H1 (cell line): ENCODE measurements at regions not wholly inside any gene's neighbourhood (a gene's known extent, or its start where the extent isn't known, plus 50 kb on each side); places are given as distances from the start of the nearest gene placed in this dataset.

Source experiments
- CTCF ChIA-PET: fragments of 300-600 bp; sonication (Branson Sonifier 250); formaldehyde crosslinking; loops from one replicate; lab custom pipeline; 2021; ENCODE audit not compliant: partially characterized antibody; lab: Charles Lee
- POLR2A ChIA-PET: fragments of 300-600 bp; sonication (Branson Sonifier 250); formaldehyde crosslinking; loops from one replicate; lab custom pipeline; 2021; ENCODE audit warnings: inconsistent platforms; ENCODE audit not compliant: partially characterized antibody; lab: Charles Lee
- DNase-seq, 2 experiments: peaks; one replicate each; pipeline versions ENCODE4 v3.0.0 to v3.0.0-alpha.2; 2010 to 2022; ENCODE audit warnings: low spot score in 2 of 2, low read depth in 1 of 2, mixed read lengths in 1 of 2
- FAIRE-seq: peaks from 2 replicates; lab custom pipeline; 2011; peaks lifted over from hg19 to GRCh38; lab: Jason Lieb, UNC
- H2AFZ ChIP-seq: 2 replicates; pipeline ENCODE4 v1.8.1; 2012; ENCODE audit warnings: low read length, inconsistent platforms
- H2AK5ac ChIP-seq: 2 replicates; pipeline ENCODE4 v1.6.1; 2013; ENCODE audit warnings: low read depth, low read length
- H2BK120ac ChIP-seq: replicated peaks from 2 replicates; pipeline ENCODE3; 2013; ENCODE audit warnings: low read depth, low read length, inconsistent platforms
- H2BK12ac ChIP-seq: 2 replicates; pipeline ENCODE4 v1.6.1; 2013; ENCODE audit warnings: low read depth, low read length
- H2BK15ac ChIP-seq: 2 replicates; pipeline ENCODE4 v1.6.1; 2013; ENCODE audit warnings: low read length
- H2BK20ac ChIP-seq: 2 replicates; pipeline ENCODE4 v1.6.1; 2013; ENCODE audit warnings: low read length
- H2BK5ac ChIP-seq: 2 replicates; pipeline ENCODE4 v1.6.1; 2013; ENCODE audit warnings: low read depth, low read length
- H3K14ac ChIP-seq: 2 replicates; pipeline ENCODE4 v1.6.1; 2013; ENCODE audit warnings: inconsistent platforms; ENCODE audit not compliant: insufficient read length
- H3K18ac ChIP-seq: 2 replicates; pipeline ENCODE4 v1.6.1; 2013; ENCODE audit warnings: low read length; ENCODE audit errors: extremely low read depth
- H3K23ac ChIP-seq: 2 replicates; pipeline ENCODE4 v1.6.1; 2013; ENCODE audit warnings: inconsistent platforms; ENCODE audit not compliant: insufficient read length
- H3K23me2 ChIP-seq: 2 replicates; pipeline ENCODE4 v1.6.1; 2013; ENCODE audit warnings: low read depth, low read length
- H3K27ac ChIP-seq: 2 replicates; pipeline ENCODE4 v1.6.1; 2011; ENCODE audit warnings: low read depth, low read length, inconsistent platforms
- H3K27me3 ChIP-seq, 4 experiments: replicated peaks in 1 of 4; 1 replicate in 1 of 4; 2 replicates in 3 of 4; pipeline versions ENCODE4 v1.6.1 to v1.8.1; 2011 to 2013; ENCODE audit warnings: low read length in 3 of 4, mild to moderate bottlenecking in 3 of 4, inconsistent platforms in 2 of 4, mixed read lengths in 2 of 4, moderate library complexity in 1 of 4; ENCODE audit not compliant: control insufficient read depth in 3 of 4, insufficient read depth in 3 of 4; ENCODE audit errors: extremely low read depth in 1 of 4
- H3K36me3 ChIP-seq, 4 experiments: 2 replicates each; pipeline versions ENCODE4 v1.6.1 to v1.8.1; 2011 to 2013; ENCODE audit warnings: mild to moderate bottlenecking in 4 of 4, low read length in 3 of 4, moderate library complexity in 2 of 4, control low read depth in 1 of 4, inconsistent platforms in 1 of 4; ENCODE audit not compliant: insufficient read depth in 4 of 4, control insufficient read depth in 2 of 4
- H3K4ac ChIP-seq: replicated peaks from 2 replicates; pipeline ENCODE3; 2013; ENCODE audit warnings: low read length, low read depth, mixed read lengths, inconsistent platforms; ENCODE audit not compliant: insufficient read length
- H3K4me1 ChIP-seq, 4 experiments: replicated peaks in 1 of 4; 1 replicate in 1 of 4; 2 replicates in 3 of 4; pipeline versions ENCODE4 v1.6.1 to v1.8.1; 2011 to 2013; ENCODE audit warnings: low read length in 3 of 4, inconsistent platforms in 2 of 4, mixed read lengths in 1 of 4; ENCODE audit not compliant: insufficient read depth in 4 of 4, control insufficient read depth in 3 of 4
- H3K4me2 ChIP-seq, 2 experiments: 2 replicates each; pipeline versions ENCODE4 v1.6.1 to v1.8.1; 2011 to 2013; ENCODE audit warnings: low read depth in 2 of 2, low read length in 2 of 2, control low read depth in 1 of 2, inconsistent platforms in 1 of 2, mild to moderate bottlenecking in 1 of 2; ENCODE audit not compliant: insufficient read depth in 1 of 2
- H3K4me3 ChIP-seq, 4 experiments: fragments of 200-600, 300-600 bp in 1 of 4; sonication (generic), shearing (Covaris generic), sonication (Bioruptor Twin) in 1 of 4; 2 replicates each; pipeline versions ENCODE4 v1.5.1 to v1.8.1; 2011 to 2016; ENCODE audit warnings: low read length in 4 of 4, low read depth in 3 of 4, control low read depth in 2 of 4, inconsistent platforms in 2 of 4, mild to moderate bottlenecking in 2 of 4, mixed read lengths in 1 of 4, moderate library complexity in 1 of 4; ENCODE audit not compliant: insufficient read depth in 2 of 4; ENCODE audit errors: extremely low read depth in 1 of 4
- H3K56ac ChIP-seq: replicated peaks from 2 replicates; pipeline ENCODE3; 2013; ENCODE audit warnings: low read depth, mild to moderate bottlenecking, mixed read lengths, low read length, inconsistent platforms; ENCODE audit not compliant: insufficient read length
- H3K79me1 ChIP-seq: 2 replicates; pipeline ENCODE4 v1.6.1; 2013; ENCODE audit warnings: low read depth, low read length, control low read depth
- H3K79me2 ChIP-seq, 2 experiments: 2 replicates each; pipeline versions ENCODE4 v1.6.1 to v1.8.1; 2012 to 2013; ENCODE audit warnings: low read length in 2 of 2, mild to moderate bottlenecking in 2 of 2, inconsistent platforms in 1 of 2; ENCODE audit not compliant: insufficient read depth in 2 of 2, control insufficient read depth in 1 of 2
- H3K9ac ChIP-seq, 4 experiments: replicated peaks in 1 of 4; 1 replicate in 1 of 4; 2 replicates in 3 of 4; pipeline versions ENCODE4 v1.6.1 to v1.8.1; 2011 to 2013; ENCODE audit warnings: low read depth in 3 of 4, low read length in 3 of 4, control low read depth in 2 of 4, mild to moderate bottlenecking in 2 of 4, moderate library complexity in 2 of 4, inconsistent platforms in 1 of 4; ENCODE audit errors: extremely low read depth in 1 of 4
- H3K9me3 ChIP-seq, 2 experiments: 2 replicates each; pipeline versions ENCODE4 v1.6.1 to v1.8.1; 2012 to 2013; ENCODE audit warnings: mild to moderate bottlenecking in 2 of 2, moderate library complexity in 2 of 2, control low read depth in 1 of 2, inconsistent platforms in 1 of 2, low read depth in 1 of 2, low read length in 1 of 2, mixed read lengths in 1 of 2; ENCODE audit not compliant: insufficient read depth in 2 of 2
- H4K20me1 ChIP-seq, 2 experiments: replicated peaks in 1 of 2; 2 replicates each; pipeline versions ENCODE3 to v1.8.1; 2011 to 2013; ENCODE audit warnings: inconsistent platforms in 2 of 2, low read length in 2 of 2, mild to moderate bottlenecking in 1 of 2; ENCODE audit not compliant: insufficient read depth in 2 of 2, control insufficient read depth in 1 of 2
- H4K5ac ChIP-seq: 2 replicates; pipeline ENCODE4 v1.6.1; 2013; ENCODE audit warnings: low read length, low read depth, mixed read lengths, inconsistent platforms; ENCODE audit not compliant: insufficient read length
- H4K8ac ChIP-seq: 2 replicates; pipeline ENCODE4 v1.8.0; 2013; ENCODE audit warnings: mild to moderate bottlenecking, moderate library complexity, low read length, inconsistent platforms; ENCODE audit not compliant: insufficient read depth; ENCODE audit errors: extremely low read depth
- H4K91ac ChIP-seq: replicated peaks from 2 replicates; pipeline ENCODE3; 2013; ENCODE audit warnings: low read length, mixed read lengths, inconsistent platforms; ENCODE audit not compliant: insufficient read length
- ASH2L ChIP-seq: fragments of 200-600, 300-600 bp; sonication (generic); IDR thresholded peaks from one replicate; pipeline ENCODE4 v1.7.1; 2017; ENCODE audit warnings: low read length
- BACH1 ChIP-seq: IDR thresholded peaks from 2 replicates; pipeline ENCODE4 v1.6.1; 2012; ENCODE audit warnings: low read length, improper control_type of control experiment
- CEBPB ChIP-seq: IDR thresholded peaks from 2 replicates; pipeline ENCODE4 v1.6.1; 2012; ENCODE audit warnings: low read depth, low read length
- CHD1 ChIP-seq: IDR thresholded peaks from 2 replicates; pipeline ENCODE4 v1.6.1; 2012; ENCODE audit warnings: low read depth, low read length, improper control_type of control experiment
- CREB1 ChIP-seq: IDR thresholded peaks from 2 replicates; pipeline ENCODE4 v1.6.1; 2012; ENCODE audit warnings: inconsistent platforms
- CTCF ChIP-seq, 3 experiments: IDR thresholded peaks; 1 replicate in 2 of 3; 2 replicates in 1 of 3; pipeline versions ENCODE4 v1.5.1 to v1.6.1; 2011; ENCODE audit warnings: low read length in 3 of 3, mild to moderate bottlenecking in 3 of 3, inconsistent platforms in 2 of 3, low read depth in 1 of 3, moderate library complexity in 1 of 3; ENCODE audit not compliant: insufficient read depth in 1 of 3; ENCODE audit errors: control extremely low read depth in 1 of 3
- GTF2F1 ChIP-seq: IDR thresholded peaks from 2 replicates; pipeline ENCODE4 v1.6.1; 2012; ENCODE audit warnings: low read depth, low read length, improper control_type of control experiment, borderline replicate concordance
- JUN ChIP-seq: IDR thresholded peaks from 2 replicates; pipeline ENCODE4 v1.6.1; 2011; ENCODE audit warnings: low read depth, mild to moderate bottlenecking, improper control_type of control experiment, low read length
- MAFK ChIP-seq: IDR thresholded peaks from 2 replicates; pipeline ENCODE4 v1.6.1; 2012; ENCODE audit warnings: low read depth, mild to moderate bottlenecking, improper control_type of control experiment, low read length
- NRF1 ChIP-seq: IDR thresholded peaks from 2 replicates; pipeline ENCODE4 v1.6.1; 2011; ENCODE audit warnings: mild to moderate bottlenecking, low read depth, low read length, improper control_type of control experiment
- SP1 ChIP-seq: IDR thresholded peaks from 2 replicates; pipeline ENCODE4 v1.6.1; 2011; ENCODE audit warnings: low read depth, low read length
- SUZ12 ChIP-seq: fragments of 200-600 bp; sonication (generic); IDR thresholded peaks from 2 replicates; pipeline ENCODE4 v1.6.1; 2012; ENCODE audit warnings: mild to moderate bottlenecking, inconsistent platforms, low read length, moderate library complexity, mixed read lengths
- USF2 ChIP-seq: IDR thresholded peaks from 2 replicates; pipeline ENCODE4 v1.6.1; 2011; ENCODE audit warnings: low read length, improper control_type of control experiment
- WGBS, 2 experiments: shearing (Covaris generic) in 1 of 2; methylation state at CpG; one replicate each; pipeline versions ENCODE4 v1.1.6 to v1.1.7; 2013 to 2015; ENCODE audit warnings: low lambda C conversion rate in 2 of 2, mixed read lengths in 2 of 2, inconsistent platforms in 1 of 2, low coverage in 1 of 2, missing lambda C conversion rate in 1 of 2; ENCODE audit not compliant: insufficient replicate concordance in 2 of 2, insufficient coverage in 1 of 2, insufficient read length in 1 of 2; ENCODE audit errors: extremely low coverage in 1 of 2, missing lambda C conversion rate in 1 of 2; 5-methylcytosine and 5-hydroxymethylcytosine counted together

GRCh38 chr3:171516765-171517164 is 56.6 kb upstream of the TNIK start:
- no peaks in the 10 kb centered on the region for H3K79me2 ChIP-seq
- POLR2A ChIA-PET: no interaction called here
- no peak overlapping the region for H2AFZ ChIP-seq
- no peak overlapping the region for H3K23ac ChIP-seq
- H3K56ac ChIP-seq: no peak overlapping the region
- no peak overlapping the region for H4K5ac ChIP-seq
- H3K14ac ChIP-seq: no peak overlapping the region
- H3K9ac ChIP-seq: no peak overlapping the region
- H2BK15ac ChIP-seq: no peak overlapping the region
- no peaks in the 10 kb centered on the region for H3K79me1 ChIP-seq
- no peak overlapping the region for H2BK12ac ChIP-seq
- no peak overlapping the region for H2BK120ac ChIP-seq
- H3K4me3 ChIP-seq: no peak overlapping the region
- no peak overlapping the region for H2BK20ac ChIP-seq
- H3K9me3 ChIP-seq: no peaks in the 10 kb centered on the region
- no peaks in the 10 kb centered on the region; a peak in 1 of 8 replicates for H3K36me3 ChIP-seq
- FAIRE-seq (no peak), DNase-seq (no peak)
- CTCF ChIA-PET: interaction anchor here (0.5 to 1.8 kb wide), 2 partner anchors 13 to 188 kb away, joined by 3 to 7 read pairs; no protein-coding TSS in a partner anchor
- no peaks in the 10 kb centered on the region for H3K23me2 ChIP-seq
- no peaks in the 10 kb centered on the region for H3K4me1 ChIP-seq
- H4K8ac ChIP-seq: no peak overlapping the region
- 82% methylated on average over 2 of the region's 2 CpGs; no CpG with 5 or more reads in 1 of the 2 experiments for WGBS, 2 experiments
- H3K4me2 ChIP-seq: no peak overlapping the region
- H2BK5ac ChIP-seq: no peak overlapping the region
- H2AK5ac ChIP-seq: no peak overlapping the region
- H3K4ac ChIP-seq: no peak overlapping the region
- H3K27me3 ChIP-seq: no peaks in the 10 kb centered on the region
- H4K91ac ChIP-seq: no peak overlapping the region
- no peaks in the 10 kb centered on the region for H4K20me1 ChIP-seq
- H3K27ac ChIP-seq: no peak overlapping the region
- H3K18ac ChIP-seq: no peak overlapping the region
- TF ChIP-seq ASH2L: no peak
- TF ChIP-seq CEBPB: no peak
- TF ChIP-seq MAFK: no peak
- TF ChIP-seq GTF2F1: no peak
- no peak for TF ChIP-seq USF2
- no peak for TF ChIP-seq JUN
- no peak for TF ChIP-seq CHD1
- TF ChIP-seq SUZ12: no peak
- no peak for TF ChIP-seq SP1
- no peak for TF ChIP-seq CREB1
- no peak for TF ChIP-seq BACH1
- no peak for TF ChIP-seq NRF1
- TF ChIP-seq CTCF (IDR thresholded peaks at IDR 0.05; ENCODE audit: control extremely low read depth in 1 of 3, insufficient read depth in 1 of 3, low read depth in 1 of 3, low read length in 3 of 3): no peak
